Adrenal gland (tissue), 9 donors: ENCODE measurements at regions not wholly inside any gene's neighbourhood (a gene's known extent, or its start where the extent isn't known, plus 50 kb on each side); places are given as distances from the start of the nearest gene placed in this dataset.

Experiments used
- DNase-seq, 7 donors: peaks; one replicate each; pipeline ENCODE4 v3.0.0-alpha.2; 2019 to 2020
- H3K27ac ChIP-seq, 5 donors: fragments of 200-600 bp; sonication (generic) in 4 of 5; 1 replicate in 3 of 5; 2 replicates in 2 of 5; pipeline versions ENCODE4 v1.5.1 to v1.8.0; 2016 to 2020; ENCODE audit warnings: mild to moderate bottlenecking in 1 of 5
- H3K27me3 ChIP-seq: fragments of 200-600 bp; 2 replicates; pipeline ENCODE4 v1.8.0; 2021
- H3K36me3 ChIP-seq, 2 donors: fragments of 200-600 bp; replicated peaks in 1 of 2; 1 replicate in 1 of 2; 2 replicates in 1 of 2; pipeline versions ENCODE4 v1.5.1 to v1.8.0; 2018 to 2022
- H3K4me1 ChIP-seq, 2 donors: fragments of 200-600 bp; replicated peaks in 1 of 2; 1 replicate in 1 of 2; 2 replicates in 1 of 2; pipeline versions ENCODE4 v1.5.1 to v1.8.0; 2018 to 2021
- H3K4me3 ChIP-seq, 4 donors: fragments of 200-600 bp; sonication (generic) in 3 of 4; one replicate each; pipeline ENCODE4 v1.5.1; 2016 to 2018
- H3K9me3 ChIP-seq, 3 donors: fragments of 200-600 bp; sonication (generic) in 1 of 3; replicated peaks in 1 of 3; 1 replicate in 2 of 3; 2 replicates in 1 of 3; pipeline versions ENCODE4 v1.5.1 to v1.8.0; 2016 to 2021
- POLR2A ChIP-seq, 2 donors: fragments of 450-650 bp; IDR thresholded peaks; one replicate each; pipeline ENCODE4 v1.6.1; 2017; ENCODE audit warnings: antibody characterized with exemption in 2 of 2, mild to moderate bottlenecking in 2 of 2, moderate library complexity in 1 of 2
- WGBS, 4 donors: extraction: QIAGEN DNeasy Blood & Tissue Kit in 2 of 4; methylation state at CpG; one replicate each; pipeline versions ENCODE4 v1.1.5 to v1.1.7; 2013 to 2017; 5-methylcytosine and 5-hydroxymethylcytosine counted together
- intact Hi-C, 2 donors: fragments of 100-400 bp; cut with DNase I; formaldehyde crosslinking; loops; one replicate each; pipeline versions ENCODE4 v1.14.1 to v1.15.0; 2022 to 2023
- TF ChIP-seq, protein P1 (sequence below), 6 experiments: fragments of 450-650 bp in 4 of 6; fragments of 200-600 bp in 2 of 6; sonication (generic) in 1 of 6; IDR thresholded peaks; 1 replicate in 5 of 6; 2 replicates in 1 of 6; pipeline versions ENCODE4 v1.5.1 to v1.8.0; 2016 to 2021; ENCODE audit warnings: antibody characterized with exemption in 6 of 6, mild to moderate bottlenecking in 2 of 6, moderate library complexity in 1 of 6
- donor health status: healthy with polysubstance abuse.
- donor health status: Bipolar disorder and iron deficiency.
- donor health status: DM: yes; HTN: yes; CAD: no.
- donor health status: DM: no; HTN: no; CAD: no.
- donor health status: DM: no; HTN: no; CAD: no.

DNA sequence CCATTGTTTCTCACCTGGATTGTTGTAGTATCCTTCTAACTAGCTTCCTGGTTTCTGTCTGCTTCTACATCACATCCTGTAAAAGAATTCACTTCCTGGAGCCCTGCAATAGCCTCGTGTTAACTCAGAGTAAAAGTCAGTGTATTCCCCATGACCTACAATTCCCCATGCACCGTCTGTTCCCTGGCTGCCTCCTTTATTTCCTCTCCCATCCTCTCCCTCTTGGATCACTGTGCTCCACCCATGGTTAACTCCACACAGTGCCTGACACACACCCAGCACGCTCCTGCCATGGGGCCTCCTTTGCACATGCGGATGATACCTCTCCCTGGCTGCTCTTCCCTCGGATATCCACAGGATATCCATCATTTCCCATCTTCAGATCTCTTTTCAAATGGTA is 301.4 kb upstream of the IRX3 start:
- H3K4me1 ChIP-seq, result no peaks in the 10 kb centered on the region
- no peak overlapping the region for H3K4me3 ChIP-seq
- WGBS, 4 donors, result 46 to 59% (median 55%) methylated on average over 5 of the region's 5 CpGs
- H3K27ac ChIP-seq, result no peak overlapping the region
- H3K27me3 ChIP-seq, result no peaks in the 10 kb centered on the region
- no peak for TF ChIP-seq POLR2A (IDR thresholded peaks at IDR 0.05)
- TF ChIP-seq, protein P1, sequence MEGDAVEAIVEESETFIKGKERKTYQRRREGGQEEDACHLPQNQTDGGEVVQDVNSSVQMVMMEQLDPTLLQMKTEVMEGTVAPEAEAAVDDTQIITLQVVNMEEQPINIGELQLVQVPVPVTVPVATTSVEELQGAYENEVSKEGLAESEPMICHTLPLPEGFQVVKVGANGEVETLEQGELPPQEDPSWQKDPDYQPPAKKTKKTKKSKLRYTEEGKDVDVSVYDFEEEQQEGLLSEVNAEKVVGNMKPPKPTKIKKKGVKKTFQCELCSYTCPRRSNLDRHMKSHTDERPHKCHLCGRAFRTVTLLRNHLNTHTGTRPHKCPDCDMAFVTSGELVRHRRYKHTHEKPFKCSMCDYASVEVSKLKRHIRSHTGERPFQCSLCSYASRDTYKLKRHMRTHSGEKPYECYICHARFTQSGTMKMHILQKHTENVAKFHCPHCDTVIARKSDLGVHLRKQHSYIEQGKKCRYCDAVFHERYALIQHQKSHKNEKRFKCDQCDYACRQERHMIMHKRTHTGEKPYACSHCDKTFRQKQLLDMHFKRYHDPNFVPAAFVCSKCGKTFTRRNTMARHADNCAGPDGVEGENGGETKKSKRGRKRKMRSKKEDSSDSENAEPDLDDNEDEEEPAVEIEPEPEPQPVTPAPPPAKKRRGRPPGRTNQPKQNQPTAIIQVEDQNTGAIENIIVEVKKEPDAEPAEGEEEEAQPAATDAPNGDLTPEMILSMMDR (IDR thresholded peaks at IDR 0.05), result no peak
- DNase-seq, result no peak
- H3K9me3 ChIP-seq, result no peaks in the 10 kb centered on the region
- intact Hi-C loops, result no loop called here
- no peaks in the 10 kb centered on the region for H3K36me3 ChIP-seq

DNA sequence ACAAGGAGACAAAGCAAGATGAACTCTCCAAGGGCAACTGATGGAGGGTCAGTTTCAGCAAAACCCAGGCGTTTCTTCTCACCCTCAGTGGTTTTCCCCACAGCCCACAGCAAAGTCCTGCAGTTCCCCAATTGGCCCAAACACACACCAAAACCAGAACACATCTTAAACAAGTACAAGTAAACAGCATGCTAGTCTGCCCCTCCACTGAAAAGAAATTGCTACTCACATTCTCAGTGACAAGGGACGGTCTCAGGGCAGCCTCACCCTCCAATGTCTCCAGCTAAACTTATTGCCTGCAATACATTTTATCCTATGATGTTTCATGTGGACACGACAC is 300.6 kb upstream of the IRX3 start:
- 61 to 69% (median 65%) methylated on average over 2 to 3 of the region's 3 CpGs for WGBS, 4 donors
- no peaks in the 10 kb centered on the region for H3K36me3 ChIP-seq
- H3K4me3 ChIP-seq, result no peak overlapping the region
- no peaks in the 10 kb centered on the region for H3K4me1 ChIP-seq
- TF ChIP-seq, protein P1 (IDR thresholded peaks at IDR 0.05), result no peak
- TF ChIP-seq POLR2A (IDR thresholded peaks at IDR 0.05), result no peak
- no peak overlapping the region for H3K27ac ChIP-seq
- intact Hi-C loops, result no loop called here
- H3K9me3 ChIP-seq, result no peaks in the 10 kb centered on the region
- DNase-seq, result no peak
- H3K27me3 ChIP-seq, result no peaks in the 10 kb centered on the region

DNA sequence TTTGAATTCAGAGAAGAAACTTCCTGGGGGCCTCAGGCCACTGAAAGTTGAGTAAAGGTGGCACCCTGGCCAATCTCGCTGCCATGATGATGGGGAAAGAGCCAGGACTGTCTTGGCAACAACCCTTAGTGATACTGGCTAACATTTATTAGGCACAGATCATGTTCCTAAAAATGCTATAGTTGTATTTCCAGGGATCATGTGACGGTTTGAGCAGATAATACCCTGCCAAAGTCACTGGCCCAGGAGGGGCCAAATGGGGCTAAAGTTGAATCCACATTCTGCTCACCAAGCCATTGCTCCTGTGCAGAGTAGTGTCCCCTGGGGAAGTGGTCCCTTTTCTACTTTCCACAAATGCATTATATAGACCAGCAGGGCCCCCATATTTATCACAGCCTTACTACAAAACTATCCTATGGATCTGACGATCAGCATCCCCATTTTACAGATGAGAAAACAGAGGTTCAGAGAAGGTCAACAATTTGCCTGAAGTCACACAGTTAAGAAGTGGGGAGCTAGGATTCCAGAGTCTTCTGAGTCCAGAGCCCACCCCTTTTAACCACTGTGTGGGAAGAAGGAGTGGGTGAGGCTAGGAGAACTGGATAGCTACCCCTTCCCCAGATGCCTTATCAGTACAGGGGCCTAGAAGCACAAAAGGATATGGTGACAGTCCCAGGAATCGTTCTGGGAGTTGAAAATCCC is 300.0 kb upstream of the IRX3 start:
- H3K27me3 ChIP-seq, result no peaks in the 10 kb centered on the region
- intact Hi-C loops, result no loop called here
- no peaks in the 10 kb centered on the region for H3K9me3 ChIP-seq
- no peaks in the 10 kb centered on the region for H3K36me3 ChIP-seq
- H3K27ac ChIP-seq, result no peak overlapping the region
- TF ChIP-seq, protein P1 (IDR thresholded peaks at IDR 0.05), result no peak
- no peak for TF ChIP-seq POLR2A (IDR thresholded peaks at IDR 0.05)
- WGBS, 4 donors, result 60 to 70% (median 63%) methylated on average over 4 of the region's 4 CpGs
- DNase-seq, result no peak
- H3K4me1 ChIP-seq, result no peaks in the 10 kb centered on the region
- H3K4me3 ChIP-seq, result no peak overlapping the region

DNA sequence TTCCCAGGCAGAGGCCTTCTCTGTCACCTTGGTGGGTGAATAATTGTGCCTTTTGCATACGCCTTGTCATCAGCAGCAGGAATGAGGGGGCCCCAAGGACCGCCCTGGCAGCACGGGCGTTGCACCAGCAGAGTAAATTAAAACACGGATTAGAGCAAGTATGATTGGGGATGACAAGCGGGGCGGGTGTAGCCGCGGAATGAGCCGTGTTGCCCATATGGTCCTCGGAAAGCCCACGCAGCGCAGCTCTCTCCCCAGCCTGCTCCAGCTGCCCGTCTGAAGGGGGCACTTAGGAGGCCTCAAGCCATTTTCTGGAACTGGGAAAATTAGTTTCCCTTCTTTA is 299.4 kb upstream of the IRX3 start:
- WGBS, 4 donors, result 36 to 58% (median 51%) methylated on average over 14 of the region's 14 CpGs
- no peaks in the 10 kb centered on the region for H3K36me3 ChIP-seq
- no peak for DNase-seq
- no peaks in the 10 kb centered on the region for H3K27me3 ChIP-seq
- TF ChIP-seq, protein P1 (IDR thresholded peaks at IDR 0.05), result no peak
- TF ChIP-seq POLR2A (IDR thresholded peaks at IDR 0.05), result no peak
- no peak overlapping the region for H3K4me3 ChIP-seq
- H3K27ac ChIP-seq, result no peak overlapping the region
- intact Hi-C loops, result no loop called here
- H3K9me3 ChIP-seq, result no peaks in the 10 kb centered on the region
- H3K4me1 ChIP-seq, result no peaks in the 10 kb centered on the region
